ENCODE measurements at regions not wholly inside any gene's neighbourhood (a gene's known extent, or its start where the extent isn't known, plus 50 kb on each side); places are given as distances from the start of the nearest gene placed in this dataset.

GRCh38 chr18:70559446-70559845 lies 270.6 kb downstream of the SOCS6 start:
- Histone ChIP-seq H3K27me3 (ENCODE audit: control insufficient read depth, extremely low read depth, insufficient read depth, low read length) (no peaks in the 10 kb centered on the region), H3K4me3 (ENCODE audit: control insufficient read depth in 2 of 3, extremely low read depth in 1 of 3, insufficient read depth in 2 of 3, low read depth in 1 of 3, low read length in 3 of 3) (no peak overlapping the region), H4K20me1 (ENCODE audit: control insufficient read depth, extremely low read depth, insufficient read depth, low read length) (no peaks in the 10 kb centered on the region), H3K36me3 (ENCODE audit: control insufficient read depth in 2 of 2, extremely low read depth in 1 of 2, insufficient read depth in 2 of 2, low read length in 2 of 2) (no peaks in the 10 kb centered on the region), H3K27ac (ENCODE audit: control insufficient read depth, insufficient read depth, low read length) (no peak overlapping the region), H3K9ac (ENCODE audit: control insufficient read depth, extremely low read depth, insufficient read depth, low read length) (no peak overlapping the region), H3K9me1 (ENCODE audit: control insufficient read depth, extremely low read depth, insufficient read depth, low read length) (no peaks in the 10 kb centered on the region), H3K4me1 (ENCODE audit: control insufficient read depth, extremely low read depth, insufficient read depth, low read length) (no peaks in the 10 kb centered on the region), H3K79me2 (ENCODE audit: control insufficient read depth, insufficient read depth, low read length) (no peaks in the 10 kb centered on the region), H3K9me3 (ENCODE audit: control insufficient read depth, low read depth, low read length) (no peaks in the 10 kb centered on the region), H2AFZ (ENCODE audit: control insufficient read depth, low read length) (no peak overlapping the region), H3K4me2 (ENCODE audit: control insufficient read depth, extremely low read depth, insufficient read depth, low read depth, low read length) (no peak overlapping the region)
- TF ChIP-seq EZH2 (IDR thresholded peaks at IDR 0.05; ENCODE audit: low read length) (no peak), CTCF (optimal IDR thresholded peaks at IDR 0.05 in 1 of 3, IDR thresholded peaks at IDR 0.05 in 1 of 3, conservative IDR thresholded peaks at IDR 0.05 in 1 of 3; ENCODE audit: extremely low read depth in 1 of 3, insufficient read depth in 2 of 3, low read length in 3 of 3) (no peak)
- dilution Hi-C loops (cut with MboI; ENCODE audit: extremely low pct_ligation_motif_present, low sequenced_read_pairs), result no loop called here
- no peak for FAIRE-seq
- DNase-seq (ENCODE audit: low read depth, low spot score), result no peak

DNA sequence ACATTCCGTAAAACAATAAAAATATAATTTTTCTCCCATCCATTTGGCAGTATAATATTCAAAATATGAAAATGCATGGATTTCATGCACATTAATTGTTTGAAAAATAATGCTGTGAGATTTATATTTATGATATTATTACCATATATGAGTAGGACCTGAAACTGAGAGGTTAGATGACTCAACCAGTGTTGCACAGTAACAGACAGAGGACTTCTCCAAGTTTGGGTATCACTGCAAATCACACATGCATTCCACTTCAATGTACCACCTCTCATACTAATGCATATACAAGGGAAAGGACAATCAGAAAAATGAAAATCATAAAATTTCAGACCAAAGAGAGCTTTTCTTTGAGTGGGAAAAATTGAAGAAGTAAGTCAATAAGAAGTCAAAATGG lies 269.5 kb downstream of the SOCS6 start:
- Histone ChIP-seq H3K9me3 (ENCODE audit: control insufficient read depth, low read depth, low read length) (no peaks in the 10 kb centered on the region), H3K4me2 (ENCODE audit: control insufficient read depth, extremely low read depth, insufficient read depth, low read depth, low read length) (no peak overlapping the region)
- dilution Hi-C loops (cut with MboI; ENCODE audit: extremely low pct_ligation_motif_present, low sequenced_read_pairs), result no loop called here

More for the DNA sequence above, 269.5 kb downstream of the SOCS6 start:
- Histone ChIP-seq H3K9me1 (ENCODE audit: control insufficient read depth, extremely low read depth, insufficient read depth, low read length) (no peaks in the 10 kb centered on the region), H3K4me1 (ENCODE audit: control insufficient read depth, extremely low read depth, insufficient read depth, low read length) (no peaks in the 10 kb centered on the region), H3K36me3 (ENCODE audit: control insufficient read depth in 2 of 2, extremely low read depth in 1 of 2, insufficient read depth in 2 of 2, low read length in 2 of 2) (no peaks in the 10 kb centered on the region), H2AFZ (ENCODE audit: control insufficient read depth, low read length) (no peak overlapping the region), H3K4me3 (ENCODE audit: control insufficient read depth in 2 of 3, extremely low read depth in 1 of 3, insufficient read depth in 2 of 3, low read depth in 1 of 3, low read length in 3 of 3) (no peak overlapping the region), H3K79me2 (ENCODE audit: control insufficient read depth, insufficient read depth, low read length) (no peaks in the 10 kb centered on the region), H4K20me1 (ENCODE audit: control insufficient read depth, extremely low read depth, insufficient read depth, low read length) (no peaks in the 10 kb centered on the region), H3K9ac (ENCODE audit: control insufficient read depth, extremely low read depth, insufficient read depth, low read length) (no peak overlapping the region), H3K27me3 (ENCODE audit: control insufficient read depth, extremely low read depth, insufficient read depth, low read length) (no peaks in the 10 kb centered on the region), H3K27ac (ENCODE audit: control insufficient read depth, insufficient read depth, low read length) (no peak overlapping the region)
- FAIRE-seq (no peak), DNase-seq (ENCODE audit: low read depth, low spot score) (no peak)
- TF ChIP-seq CTCF (optimal IDR thresholded peaks at IDR 0.05 in 1 of 3, IDR thresholded peaks at IDR 0.05 in 1 of 3, conservative IDR thresholded peaks at IDR 0.05 in 1 of 3; ENCODE audit: extremely low read depth in 1 of 3, insufficient read depth in 2 of 3, low read length in 3 of 3) (no peak), EZH2 (IDR thresholded peaks at IDR 0.05; ENCODE audit: low read length) (no peak)
